Erythroblast (primary cell): ENCODE measurements at regions not wholly inside any gene's neighbourhood (a gene's known extent, or its start where the extent isn't known, plus 50 kb on each side); places are given as distances from the start of the nearest gene placed in this dataset.

ENCODE experiments used
- GATA1 ChIP-seq: IDR thresholded peaks from 2 replicates; pipeline ENCODE4 v1.6.1; 2011; ENCODE audit warnings: low read depth, mild to moderate bottlenecking, control low read depth, low read length, moderate library complexity
- POLR2A ChIP-seq: IDR thresholded peaks from 2 replicates; pipeline ENCODE4 v1.6.1; 2011; ENCODE audit warnings: mild to moderate bottlenecking, low read length

DNA sequence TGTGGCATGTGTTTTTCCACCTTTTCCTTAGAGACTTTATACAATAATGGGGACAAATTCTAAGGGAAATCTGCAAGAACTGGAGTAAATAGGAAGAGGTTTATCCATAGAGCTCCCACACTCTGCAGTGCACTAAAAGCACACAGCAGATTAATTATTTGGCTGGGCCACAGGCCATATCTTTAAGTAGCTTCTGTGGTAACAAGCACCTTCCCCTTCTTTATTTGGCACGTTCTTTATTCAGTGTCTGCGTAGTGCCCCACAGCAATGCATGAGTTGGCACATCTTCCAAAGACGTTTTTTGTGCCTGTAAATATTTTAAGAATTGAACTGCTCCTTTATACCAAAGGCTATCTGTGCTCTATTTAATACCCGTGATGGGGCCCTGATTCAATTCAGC is 104.9 kb upstream of the MBL2 start:
- TF ChIP-seq POLR2A (no peak), GATA1 (no peak)
